SK-N-MC (cell line): ENCODE measurements at regions not wholly inside any gene's neighbourhood (a gene's known extent, or its start where the extent isn't known, plus 50 kb on each side); places are given as distances from the start of the nearest gene placed in this dataset.

ENCODE experiments used
- DNase-seq: peaks from one replicate; pipeline ENCODE4 v3.0.0-alpha.2; 2011; ENCODE audit warnings: low read depth, low spot score
- H3K27ac ChIP-seq: fragments of 200-600 bp; sonication (generic); 2 replicates; pipeline ENCODE4 v1.5.1; 2016; ENCODE audit warnings: mixed run types
- H3K36me3 ChIP-seq: fragments of 200-600 bp; sonication (generic); 2 replicates; pipeline ENCODE4 v1.6.1; 2017; ENCODE audit warnings: antibody characterized with exemption, low read length, mixed read lengths; ENCODE audit not compliant: insufficient read depth
- H3K4me3 ChIP-seq: fragments of 200-600 bp; sonication (generic); 2 replicates; pipeline ENCODE4 v1.5.1; 2016
- H3K9ac ChIP-seq: fragments of 200-600 bp; sonication (generic); 2 replicates; pipeline ENCODE4 v1.8.0; 2017; ENCODE audit warnings: mixed run types, mixed read lengths; ENCODE audit not compliant: insufficient read length
- H3K9me3 ChIP-seq: fragments of 200-600 bp; sonication (generic); 2 replicates; pipeline ENCODE4 v1.6.1; 2017; ENCODE audit warnings: low read depth, mild to moderate bottlenecking, antibody characterized with exemption, low read length, moderate library complexity, mixed read lengths
- EZH2 ChIP-seq: fragments of 200-600 bp; sonication (generic); IDR thresholded peaks from one replicate; pipeline ENCODE4 v1.6.1; 2017; ENCODE audit warnings: antibody characterized with exemption
- FOXP2 ChIP-seq: optimal IDR thresholded peaks from 2 replicates; pipeline ENCODE3; 2011; ENCODE audit warnings: mild to moderate bottlenecking, moderate library complexity; ENCODE audit not compliant: insufficient read depth; ENCODE audit errors: extremely low read length, control extremely low read depth
- POLR2AphosphoS5 ChIP-seq: IDR thresholded peaks from 2 replicates; pipeline ENCODE4 v1.6.1; 2012; ENCODE audit warnings: mild to moderate bottlenecking, low read depth, low read length, borderline replicate concordance

DNA sequence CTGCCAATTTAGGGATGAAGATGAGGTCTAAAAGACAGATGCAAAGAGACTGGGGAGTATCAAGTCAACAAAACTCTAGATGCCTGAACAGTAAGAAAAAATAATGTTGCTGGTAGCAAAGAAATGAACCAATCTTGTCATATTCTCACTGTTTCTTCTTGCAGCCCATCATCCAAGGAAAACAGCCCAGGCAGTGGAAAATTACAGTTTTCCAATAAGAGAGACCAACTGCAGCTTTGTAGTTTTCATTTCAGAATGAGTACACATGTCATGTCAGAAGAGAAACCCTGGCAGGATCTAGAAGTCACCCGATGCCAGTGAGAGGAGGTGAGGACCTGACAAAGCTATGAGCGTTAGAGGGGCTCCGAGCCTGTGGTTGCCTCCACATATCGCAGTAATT lies 500.4 kb upstream of the PSMD7 start:
- no peak overlapping the region for H3K4me3 ChIP-seq
- no peaks in the 10 kb centered on the region for H3K36me3 ChIP-seq
- no peak overlapping the region for H3K9ac ChIP-seq
- H3K9me3 ChIP-seq: no peaks in the 10 kb centered on the region
- TF ChIP-seq POLR2AphosphoS5 (no peak), FOXP2 (no peak), EZH2 (no peak)
- no peak overlapping the region for H3K27ac ChIP-seq
- no peak for DNase-seq

- Histone ChIP-seq H3K36me3 (no peaks in the 10 kb centered on the region), H3K4me3 (no peak overlapping the region), H3K9ac (no peak overlapping the region), H3K9me3 (no peaks in the 10 kb centered on the region), H3K27ac (no peak overlapping the region)
- no peak for TF ChIP-seq EZH2
- no peak for TF ChIP-seq FOXP2
- no peak for TF ChIP-seq POLR2AphosphoS5
- DNase-seq: no peak
Measured at GRCh38 chr16:73794994-73795393, 501.6 kb upstream of the PSMD7 start.

DNA sequence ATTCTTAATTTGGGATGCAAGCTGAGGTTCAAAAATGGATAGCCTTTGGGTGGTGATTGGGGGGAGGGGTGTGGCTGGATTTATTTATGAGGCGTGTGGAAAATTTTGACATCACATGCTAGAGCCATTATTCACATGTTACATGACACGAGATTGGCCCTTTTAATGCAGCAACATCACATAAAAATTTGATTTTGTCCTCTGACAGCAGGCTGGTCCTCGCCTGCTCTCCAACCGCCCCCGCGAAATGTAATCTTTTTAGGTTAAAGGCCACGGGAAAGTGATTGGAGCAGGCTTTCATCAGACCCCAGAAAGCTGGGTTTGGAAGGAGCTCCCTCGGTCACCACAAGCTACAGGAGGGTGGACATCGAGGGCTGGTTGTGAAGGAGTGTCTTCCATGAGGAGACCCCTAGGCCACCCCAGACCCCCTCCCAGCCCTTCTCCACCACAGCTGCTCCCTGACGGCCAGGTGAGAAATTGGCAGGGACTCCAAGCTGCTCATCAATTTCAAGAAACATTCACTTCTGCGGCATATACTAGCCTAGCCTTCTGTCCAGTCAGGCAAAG lies 502.7 kb upstream of the PSMD7 start:
- H3K9ac ChIP-seq: no peak overlapping the region
- no peak overlapping the region for H3K4me3 ChIP-seq
- no peak for DNase-seq
- no peak overlapping the region for H3K27ac ChIP-seq
- TF ChIP-seq POLR2AphosphoS5 (no peak), FOXP2 (no peak), EZH2 (no peak)
- H3K9me3 ChIP-seq: no peaks in the 10 kb centered on the region
- H3K36me3 ChIP-seq: no peaks in the 10 kb centered on the region

- no peak for TF ChIP-seq POLR2AphosphoS5
- Histone ChIP-seq H3K4me3 (no peak overlapping the region), H3K9me3 (no peaks in the 10 kb centered on the region), H3K36me3 (no peaks in the 10 kb centered on the region), H3K9ac (no peak overlapping the region), H3K27ac (no peak overlapping the region)
- no peak for DNase-seq
Measured at GRCh38 chr16:73793260-73793659, 503.4 kb upstream of the PSMD7 start.

DNA sequence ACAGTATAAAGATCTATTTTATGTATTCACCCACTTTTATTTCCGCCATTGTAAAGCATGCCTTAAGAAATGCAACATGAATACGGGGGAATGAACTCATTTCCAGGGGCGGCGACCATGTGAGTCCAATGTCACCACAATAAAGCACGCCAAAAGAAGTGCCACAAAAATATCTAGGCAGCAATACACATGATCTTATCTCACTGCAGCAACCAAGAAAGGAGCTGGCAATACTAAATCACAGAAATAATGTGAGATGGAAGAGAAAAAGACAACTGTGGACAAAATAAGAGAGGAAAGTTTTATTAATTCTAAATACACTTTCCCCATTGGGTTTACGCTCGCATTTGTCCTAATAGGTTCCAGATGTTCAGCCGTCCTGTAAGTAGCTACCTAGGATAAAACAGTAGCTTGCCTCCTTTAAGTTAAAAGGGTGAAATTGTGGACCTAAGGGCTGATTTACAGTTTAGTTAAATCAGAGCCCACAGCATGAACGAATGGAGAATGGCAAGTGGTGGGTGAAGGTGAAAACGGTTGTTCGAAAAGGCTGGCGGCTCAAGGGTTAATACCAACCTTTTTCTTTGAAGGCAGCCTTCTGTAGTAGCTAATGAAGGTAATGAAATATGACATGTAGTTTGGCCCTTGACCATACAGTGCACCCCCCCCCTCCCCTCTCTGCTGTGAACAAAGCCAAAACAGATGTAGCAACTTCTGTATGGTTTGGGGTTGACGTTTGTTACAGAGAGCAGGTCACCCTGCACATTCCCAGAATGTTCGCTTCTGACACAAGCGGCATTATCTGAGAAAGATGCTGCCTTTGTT lies 504.2 kb upstream of the PSMD7 start:
- no peak overlapping the region for H3K9ac ChIP-seq
- DNase-seq: peak; percentile 10
- no peak overlapping the region for H3K27ac ChIP-seq
- TF ChIP-seq EZH2 (no peak), FOXP2 (no peak), POLR2AphosphoS5 (no peak)
- no peak overlapping the region; the same call in 1 of the 2 replicates for H3K4me3 ChIP-seq
- no peaks in the 10 kb centered on the region for H3K36me3 ChIP-seq
- H3K9me3 ChIP-seq: no peaks in the 10 kb centered on the region

DNA sequence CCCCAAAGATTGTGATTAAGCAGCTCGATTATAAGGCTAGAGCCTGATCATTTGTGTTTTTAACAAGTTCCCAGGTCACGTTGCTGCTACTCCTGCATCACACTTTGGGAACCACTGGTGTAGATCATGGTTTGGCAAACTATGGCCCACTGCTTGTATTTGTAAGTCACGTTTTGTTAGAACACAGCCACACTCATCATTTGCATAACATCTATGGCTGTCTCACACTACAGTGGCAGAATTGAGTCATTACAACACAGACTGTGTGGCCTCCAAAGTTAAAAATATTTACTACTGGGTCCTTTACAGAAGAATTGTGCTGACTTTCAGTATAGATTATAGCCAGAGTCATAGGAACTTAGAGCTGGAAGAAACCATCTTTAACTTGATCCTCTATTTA lies 515.3 kb upstream of the PSMD7 start:
- no peak overlapping the region for H3K9ac ChIP-seq
- H3K4me3 ChIP-seq: no peak overlapping the region
- H3K9me3 ChIP-seq: no peaks in the 10 kb centered on the region
- H3K27ac ChIP-seq: no peak overlapping the region
- no peaks in the 10 kb centered on the region for H3K36me3 ChIP-seq
- no peak for DNase-seq
- TF ChIP-seq EZH2 (no peak), FOXP2 (no peak), POLR2AphosphoS5 (no peak)

DNA sequence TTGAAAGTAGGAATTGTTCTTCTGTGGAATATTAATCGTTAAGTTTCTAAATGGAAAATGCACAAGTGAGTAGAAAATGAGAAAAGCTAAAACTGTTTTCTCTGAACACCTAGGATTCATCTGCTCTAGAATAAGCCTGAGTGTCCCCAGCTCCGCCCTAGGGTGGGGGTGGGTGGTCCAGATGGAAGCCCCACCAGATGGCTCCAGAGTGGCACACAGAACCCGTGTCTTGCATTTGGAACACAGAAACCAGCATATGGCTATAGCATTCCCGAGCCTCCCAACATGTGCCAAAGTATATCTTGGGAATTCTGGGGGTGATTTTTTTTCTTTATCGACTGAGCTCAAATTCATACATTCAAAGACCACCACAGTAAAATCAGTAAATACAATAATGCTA lies 517.7 kb upstream of the PSMD7 start:
- Histone ChIP-seq H3K36me3 (no peaks in the 10 kb centered on the region), H3K9ac (no peak overlapping the region), H3K9me3 (no peaks in the 10 kb centered on the region), H3K4me3 (no peak overlapping the region), H3K27ac (no peak overlapping the region)
- no peak for TF ChIP-seq FOXP2
- no peak for TF ChIP-seq POLR2AphosphoS5
- TF ChIP-seq EZH2: no peak
- DNase-seq: no peak

GRCh38 chr16:73775841-73776388 lies 520.7 kb upstream of the PSMD7 start:
- Histone ChIP-seq H3K9me3 (no peaks in the 10 kb centered on the region), H3K9ac (no peak overlapping the region), H3K4me3 (peak overlapping the region; percentile 7; the same call in 1 of the 2 replicates), H3K36me3 (no peaks in the 10 kb centered on the region), H3K27ac (no peak overlapping the region)
- TF ChIP-seq EZH2: no peak
- no peak for TF ChIP-seq FOXP2
- DNase-seq: no peak
